Motor neuron (in vitro differentiated cells): ENCODE measurements at regions not wholly inside any gene's neighbourhood (a gene's known extent, or its start where the extent isn't known, plus 50 kb on each side); places are given as distances from the start of the nearest gene placed in this dataset.

Experiments used
- ATAC-seq, 8 experiments: fragments of 200-7000 bp; cut with Tn5 transposase; replicated peaks in 6 of 8; 2 replicates each; pipeline ENCODE4 v1.8.0; 2021; ENCODE audit warnings: mild to moderate bottlenecking in 8 of 8, moderate library complexity in 8 of 8
- H3K27ac ChIP-seq, 2 donors: fragments of 250-450 bp; sonication (Bioruptor Pico); 2 replicates each; pipeline ENCODE4 v1.9.0; 2021; ENCODE audit warnings: antibody characterized with exemption in 2 of 2, mild to moderate bottlenecking in 2 of 2, moderate library complexity in 1 of 2
- H3K4me1 ChIP-seq, 2 donors: fragments of 250-450 bp; sonication (Bioruptor Pico); replicated peaks in 1 of 2; 2 replicates each; pipeline ENCODE4 v1.6.1; 2021; ENCODE audit warnings: antibody characterized with exemption in 2 of 2, mild to moderate bottlenecking in 2 of 2, moderate library complexity in 1 of 2
- H3K4me3 ChIP-seq, 5 donors: fragments of 250-450 bp; sonication (Bioruptor Pico); 2 replicates each; pipeline ENCODE4 v1.9.0; 2021; ENCODE audit warnings: antibody characterized with exemption in 5 of 5, mild to moderate bottlenecking in 5 of 5, moderate library complexity in 4 of 5
- WGBS, 10 experiments: fragments of 450-650 bp; shearing (Covaris generic); methylation state at CpG; one replicate each; pipeline ENCODE4 v1.0.0; 2022; 5-methylcytosine and 5-hydroxymethylcytosine counted together
- in situ Hi-C, 9 experiments: fragments of 400-800 bp; cut with MboI; loops; one replicate each; pipeline ENCODE4 v1.15.0; 2021; ENCODE audit warnings: low sequenced_read_pairs in 9 of 9, low pct_unique_long_range_greater_than_20kb in 2 of 9; ENCODE audit not compliant: unreplicated experiment in 9 of 9

- ATAC-seq, result no peak
- in situ Hi-C loops, result no loop called here
- WGBS, 10 experiments, result 60 to 100% (median 88%) methylated on average over 1 to 9 of the region's 9 CpGs; no CpG with 5 or more reads in 1 of the 10 experiments
- Histone ChIP-seq H3K27ac (no peak overlapping the region), H3K4me1 (no peaks in the 10 kb centered on the region), H3K4me3 (no peak overlapping the region)
These were observed 135.5 kb upstream of the JUN start for GRCh38 chr1:58919226-58919958.

DNA sequence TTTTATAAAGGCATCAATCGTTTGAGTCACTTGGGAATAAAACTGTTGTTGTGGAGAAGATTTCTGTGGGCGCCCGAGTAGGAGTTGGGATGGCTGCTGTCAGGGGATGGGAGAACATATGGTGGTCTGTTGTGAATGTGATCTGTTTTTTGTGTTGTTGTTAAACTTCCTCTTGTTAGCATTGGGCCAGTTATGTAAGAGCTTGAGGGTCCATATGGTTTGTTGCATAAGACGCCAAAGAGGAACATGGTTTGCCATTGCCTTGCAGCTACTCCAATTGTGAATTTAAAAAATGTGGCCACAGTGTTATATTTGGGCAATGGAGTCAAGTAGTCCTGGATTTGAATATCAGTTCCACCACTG lies 136.1 kb upstream of the JUN start:
- Histone ChIP-seq H3K4me3 (no peak overlapping the region), H3K4me1 (no peaks in the 10 kb centered on the region), H3K27ac (no peak overlapping the region)
- WGBS, 10 experiments, result 69 to 96% (median 84%) methylated on average over 2 to 4 of the region's 4 CpGs; no CpG with 5 or more reads in 2 of the 10 experiments
- in situ Hi-C loops, result no loop called here
- ATAC-seq, result no peak

GRCh38 chr1:58921342-58921741 lies 137.5 kb upstream of the JUN start:
- WGBS, 10 experiments, result 40 to 100% (median 91%) methylated on average over 1 to 3 of the region's 3 CpGs; no CpG with 5 or more reads in 2 of the 10 experiments
- Histone ChIP-seq H3K27ac (no peak overlapping the region), H3K4me3 (no peak overlapping the region), H3K4me1 (no peaks in the 10 kb centered on the region)
- in situ Hi-C loops, result no loop called here
- ATAC-seq, result no peak

DNA sequence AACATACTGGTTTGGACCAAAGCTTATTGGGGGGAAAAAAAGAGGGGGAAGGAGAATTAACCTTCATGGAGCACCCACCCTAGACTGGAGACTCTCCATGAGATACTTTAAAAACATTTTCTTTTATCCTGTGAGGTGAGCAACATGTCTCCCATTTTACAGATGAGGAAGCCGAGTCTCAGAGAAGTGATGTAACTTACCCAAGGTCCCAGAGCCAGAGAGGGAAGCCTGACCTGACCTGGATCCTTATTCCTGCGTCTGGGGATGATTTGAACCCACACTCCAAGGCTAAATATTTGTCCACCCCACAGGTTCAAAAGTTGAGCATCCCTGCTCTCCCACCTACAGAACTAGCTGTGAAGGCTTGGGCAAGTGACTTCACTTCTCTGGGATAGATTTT lies 137.9 kb upstream of the JUN start:
- in situ Hi-C loops, result no loop called here
- H3K4me3 ChIP-seq, result no peak overlapping the region
- no peak for ATAC-seq
- H3K4me1 ChIP-seq, result no peaks in the 10 kb centered on the region
- H3K27ac ChIP-seq, result no peak overlapping the region
- 80 to 93% (median 85%) methylated on average over 1 to 2 of the region's 2 CpGs; no CpG with 5 or more reads in 2 of the 10 experiments for WGBS, 10 experiments

DNA sequence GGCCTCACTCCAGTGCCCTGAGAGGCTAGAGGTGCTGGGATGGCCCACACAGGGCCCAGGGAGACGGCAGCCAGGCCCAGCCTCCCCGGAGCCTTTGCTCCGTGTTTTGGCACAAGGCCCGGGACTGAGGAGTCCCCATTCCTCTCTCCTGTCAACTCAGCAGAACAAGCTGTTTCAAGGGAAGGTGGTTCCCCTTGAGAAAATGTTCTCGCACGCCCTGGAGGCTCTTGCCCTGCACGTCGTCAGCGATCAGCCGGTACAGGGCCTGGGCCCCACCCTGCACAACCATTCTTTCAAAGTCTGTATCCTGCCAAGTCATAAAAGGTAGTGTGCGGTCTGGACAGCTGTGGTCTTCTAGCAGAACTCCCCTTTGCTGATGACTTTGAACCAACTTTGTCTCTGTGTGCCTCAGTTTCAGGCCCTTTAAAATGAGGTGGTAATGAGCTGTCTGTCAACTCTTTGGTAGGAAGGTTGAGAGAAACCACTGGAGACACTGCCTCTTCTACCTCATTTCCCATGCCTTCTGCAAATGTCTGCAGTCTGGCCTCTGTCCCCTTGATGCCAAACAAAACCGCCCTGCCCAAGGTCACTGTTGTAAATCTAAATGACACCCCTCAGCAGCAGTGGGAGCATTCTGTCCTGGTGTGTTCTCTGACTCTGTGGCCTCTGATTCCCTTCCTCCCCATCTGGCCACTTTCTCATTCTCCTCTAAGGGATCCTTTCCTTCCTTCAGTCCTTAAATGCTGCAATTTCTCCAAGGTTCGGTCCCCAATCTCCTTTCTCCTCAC lies 138.6 kb upstream of the JUN start:
- in situ Hi-C loops, result no loop called here
- ATAC-seq, result peak in 5 of 8 experiments; percentile 51 to 99 (median 81)
- WGBS, 10 experiments, result 34 to 100% (median 87%) methylated on average over 1 to 13 of the region's 13 CpGs; no CpG with 5 or more reads in 1 of the 10 experiments
- Histone ChIP-seq H3K4me3 (no peak overlapping the region), H3K27ac (no peak overlapping the region), H3K4me1 (no peaks in the 10 kb centered on the region)

DNA sequence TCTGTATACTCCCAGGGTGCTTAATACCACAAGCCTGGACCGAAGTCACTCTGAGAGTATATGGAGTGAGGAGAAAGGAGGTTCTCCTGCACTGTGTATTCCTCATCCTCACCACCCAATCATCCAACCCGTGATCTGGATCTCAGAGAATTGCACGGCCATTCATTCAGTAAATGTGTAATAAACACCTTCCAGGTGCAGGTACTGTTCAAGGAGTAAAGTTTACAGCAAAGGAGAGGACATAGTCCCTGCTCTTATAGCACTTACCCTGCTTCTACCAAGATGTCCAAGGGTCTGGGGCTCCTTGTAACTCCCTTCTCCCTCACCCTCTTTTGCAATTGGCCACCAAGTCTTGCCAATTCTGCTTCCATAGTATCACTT lies 139.2 kb upstream of the JUN start:
- WGBS, 10 experiments, result 67 to 100% (median 89%) methylated on average over 1 to 3 of the region's 3 CpGs; no CpG with 5 or more reads in 1 of the 10 experiments
- in situ Hi-C loops, result no loop called here
- no peak overlapping the region for H3K4me3 ChIP-seq
- no peak for ATAC-seq
- no peak overlapping the region for H3K27ac ChIP-seq
- H3K4me1 ChIP-seq, result no peaks in the 10 kb centered on the region

GRCh38 chr1:58924016-58924565 lies 140.2 kb upstream of the JUN start:
- in situ Hi-C loops, result no loop called here
- ATAC-seq, result no peak
- Histone ChIP-seq H3K4me1 (no peaks in the 10 kb centered on the region), H3K4me3 (no peak overlapping the region), H3K27ac (no peak overlapping the region)

DNA sequence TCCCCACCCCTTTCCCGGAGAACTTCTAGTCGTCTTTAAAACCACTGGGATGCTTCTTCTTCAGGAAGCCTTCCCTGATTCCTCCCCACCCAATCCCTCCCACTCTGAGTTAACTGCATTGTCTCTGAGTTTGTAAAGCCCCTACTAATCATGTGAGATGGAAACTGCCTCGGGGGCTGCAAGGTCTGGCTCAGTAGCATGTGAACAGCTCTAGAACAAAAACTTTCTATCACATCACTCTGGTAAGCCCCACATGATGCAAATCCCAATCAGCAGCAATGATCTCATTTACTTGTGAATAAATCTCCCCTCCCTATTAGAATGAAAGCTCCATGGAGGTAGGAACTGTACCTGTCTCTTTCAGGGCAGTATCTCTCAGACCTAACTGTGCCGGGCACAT lies 141.0 kb upstream of the JUN start:
- no peaks in the 10 kb centered on the region for H3K4me1 ChIP-seq
- 72 to 100% (median 90%) methylated on average over 1 to 4 of the region's 4 CpGs; no CpG with 5 or more reads in 4 of the 10 experiments for WGBS, 10 experiments
- no peak overlapping the region for H3K27ac ChIP-seq
- H3K4me3 ChIP-seq, result no peak overlapping the region
- ATAC-seq, result no peak
- in situ Hi-C loops, result no loop called here

DNA sequence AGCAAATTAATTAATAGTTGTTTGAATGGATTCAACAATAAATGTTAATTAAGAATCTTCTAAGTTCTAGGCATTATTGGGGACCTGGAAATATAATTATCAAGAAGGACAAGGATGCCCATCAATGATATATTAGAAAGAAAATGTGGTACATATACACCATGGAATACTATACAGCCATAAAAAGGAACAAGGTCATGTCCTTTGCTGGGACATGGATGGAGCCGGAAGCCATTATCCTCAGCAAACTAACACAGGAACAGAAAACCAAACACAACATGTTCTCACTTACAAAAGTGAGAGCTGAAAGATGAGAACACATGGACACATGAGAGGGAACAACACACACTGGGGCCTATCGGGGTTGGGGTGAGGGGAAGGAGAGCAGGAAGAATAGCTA lies 141.4 kb upstream of the JUN start:
- in situ Hi-C loops, result no loop called here
- WGBS, 10 experiments, result 72 to 100% (median 100%) methylated on average over 1 to 2 of the region's 2 CpGs; no CpG with 5 or more reads in 5 of the 10 experiments
- no peak for ATAC-seq

DNA sequence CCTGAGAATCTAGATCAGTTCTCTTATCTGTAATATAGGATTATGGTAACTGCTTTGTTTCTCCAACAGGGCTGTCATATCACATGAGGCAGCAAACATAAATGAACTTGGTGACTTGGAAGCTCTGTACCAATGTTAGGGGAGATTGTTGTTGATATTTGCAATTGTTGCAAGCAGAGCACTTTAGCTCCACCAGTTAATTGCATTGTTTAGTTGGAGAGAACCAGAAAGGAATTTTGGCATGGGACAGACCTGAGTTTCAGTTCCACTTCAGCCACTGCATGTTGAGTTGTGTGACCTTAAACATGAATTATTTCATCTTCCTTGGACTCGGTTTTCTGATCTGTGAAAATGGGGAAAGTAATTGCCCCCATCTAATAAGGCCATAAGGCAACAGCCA lies 142.3 kb upstream of the JUN start:
- 67 to 100% (median 82%) methylated on average over 1 of the region's 1 CpG; no CpG with 5 or more reads in 4 of the 10 experiments for WGBS, 10 experiments
- no peak for ATAC-seq
- Histone ChIP-seq H3K27ac (no peak overlapping the region), H3K4me1 (no peaks in the 10 kb centered on the region), H3K4me3 (no peak overlapping the region)
- in situ Hi-C loops, result no loop called here

More for the DNA sequence above, 141.4 kb upstream of the JUN start:
- H3K27ac ChIP-seq, result no peak overlapping the region
- no peaks in the 10 kb centered on the region for H3K4me1 ChIP-seq
- H3K4me3 ChIP-seq, result no peak overlapping the region

DNA sequence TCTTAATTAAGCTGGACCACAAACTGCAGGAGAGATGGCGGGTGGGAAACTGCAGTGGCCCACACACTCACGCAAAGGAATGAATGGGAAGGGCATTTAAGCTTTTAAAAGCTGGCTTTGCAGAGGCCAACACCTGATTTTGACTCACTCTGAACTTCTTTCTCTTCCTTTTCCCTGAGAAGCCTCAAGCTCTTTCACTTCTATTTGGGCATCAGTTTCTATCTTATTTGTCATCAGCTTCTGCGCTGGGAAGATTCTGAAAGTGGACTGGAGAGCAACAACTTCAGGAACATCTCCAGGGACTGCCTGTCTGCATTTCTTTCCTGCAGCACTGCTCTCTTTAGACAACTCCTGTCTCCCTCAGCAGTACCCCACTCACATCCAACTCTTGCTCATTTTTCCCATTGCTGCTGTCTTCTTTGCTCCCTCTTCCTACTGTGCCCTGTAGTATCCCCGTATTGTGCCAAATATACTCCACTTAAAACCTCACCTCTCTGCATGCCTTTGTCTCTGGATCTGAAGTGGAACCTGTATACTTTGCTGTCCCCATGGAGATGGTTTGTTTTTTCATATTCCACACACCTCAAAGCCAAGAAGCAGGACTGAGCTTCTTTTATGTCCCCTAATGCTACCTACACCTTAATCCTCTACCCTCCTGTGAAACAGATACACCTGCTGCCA lies 143.3 kb upstream of the JUN start:
- 72 to 100% (median 90%) methylated on average over 2 to 4 of the region's 4 CpGs; no CpG with 5 or more reads in 1 of the 10 experiments for WGBS, 10 experiments
- Histone ChIP-seq H3K4me1 (no peaks in the 10 kb centered on the region), H3K27ac (no peak overlapping the region), H3K4me3 (no peak overlapping the region)
- in situ Hi-C loops, result no loop called here
- ATAC-seq, result no peak

DNA sequence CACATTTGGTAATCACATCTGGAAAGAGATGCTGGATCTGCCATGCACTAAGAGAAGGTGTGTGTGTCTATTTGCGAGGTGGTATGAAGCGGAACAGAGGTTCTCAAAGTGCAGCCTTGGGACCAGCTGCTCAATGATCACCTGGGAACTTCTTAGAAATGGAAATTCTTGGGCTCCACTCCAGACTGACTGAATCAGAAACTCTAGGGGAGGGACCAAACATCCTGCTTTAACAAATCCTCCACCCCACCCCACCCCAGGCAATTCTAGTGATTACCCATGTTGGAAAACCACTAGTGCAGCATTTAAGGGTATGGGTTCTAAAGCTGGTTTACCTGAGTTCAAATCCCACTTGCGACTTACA lies 143.9 kb upstream of the JUN start:
- Histone ChIP-seq H3K4me1 (no peaks in the 10 kb centered on the region), H3K27ac (no peak overlapping the region), H3K4me3 (no peak overlapping the region)
- in situ Hi-C loops, result no loop called here
- 83 to 100% (median 86%) methylated on average over 1 to 3 of the region's 3 CpGs; no CpG with 5 or more reads in 7 of the 10 experiments for WGBS, 10 experiments
- ATAC-seq, result peak in 1 of 8 experiments; percentile 33

GRCh38 chr1:58928514-58928913 lies 144.7 kb upstream of the JUN start:
- in situ Hi-C loops, result no loop called here
- WGBS, 10 experiments, result 29 to 100% (median 86%) methylated on average over 1 to 6 of the region's 6 CpGs; no CpG with 5 or more reads in 1 of the 10 experiments
- H3K27ac ChIP-seq, result no peak overlapping the region
- H3K4me1 ChIP-seq, result no peaks in the 10 kb centered on the region
- H3K4me3 ChIP-seq, result no peak overlapping the region
- ATAC-seq, result no peak
